Fibroblast of lung (primary cell): ENCODE measurements at regions not wholly inside any gene's neighbourhood (a gene's known extent, or its start where the extent isn't known, plus 50 kb on each side); places are given as distances from the start of the nearest gene placed in this dataset.

Source experiments
- DNase-seq, 2 donors: peaks; one replicate each; pipeline versions ENCODE4 v3.0.0 to v3.0.0-alpha.2; 2010; ENCODE audit warnings: low read depth in 2 of 2
- H2AFZ ChIP-seq: 2 replicates; pipeline ENCODE4 v1.5.1; 2012; ENCODE audit warnings: low read length, control low read depth, inconsistent platforms
- H3K27ac ChIP-seq: 2 replicates; pipeline ENCODE4 v1.5.1; 2011; ENCODE audit warnings: low read length, control low read depth; ENCODE audit not compliant: insufficient read depth
- H3K27me3 ChIP-seq: 2 replicates; pipeline ENCODE4 v1.5.1; 2011; ENCODE audit warnings: mild to moderate bottlenecking, low read length; ENCODE audit not compliant: control insufficient read depth, insufficient read depth
- H3K36me3 ChIP-seq: 2 replicates; pipeline ENCODE4 v1.5.1; 2011; ENCODE audit warnings: low read length; ENCODE audit not compliant: control insufficient read depth, insufficient read depth
- H3K4me1 ChIP-seq: 2 replicates; pipeline ENCODE4 v1.5.1; 2011; ENCODE audit warnings: low read length; ENCODE audit not compliant: control insufficient read depth, insufficient read depth; ENCODE audit errors: extremely low read depth
- H3K4me2 ChIP-seq: 2 replicates; pipeline ENCODE4 v1.5.1; 2011; ENCODE audit warnings: low read length, control low read depth; ENCODE audit not compliant: insufficient read depth; ENCODE audit errors: extremely low read depth
- H3K4me3 ChIP-seq, 4 experiments: fragments of 200-600 bp in 1 of 4; sonication (generic) in 1 of 4; replicated peaks in 1 of 4; 2 replicates each; pipeline ENCODE4 v1.5.1; 2011 to 2016; ENCODE audit warnings: low read length in 4 of 4, low read depth in 3 of 4, mild to moderate bottlenecking in 3 of 4, control low read depth in 2 of 4, inconsistent platforms in 1 of 4, mixed read lengths in 1 of 4; ENCODE audit not compliant: insufficient read depth in 1 of 4; ENCODE audit errors: control extremely low read depth in 1 of 4
- H3K79me2 ChIP-seq: 2 replicates; pipeline ENCODE4 v1.5.1; 2012; ENCODE audit warnings: mild to moderate bottlenecking, low read length, inconsistent platforms; ENCODE audit not compliant: control insufficient read depth, insufficient read depth
- H3K9ac ChIP-seq: 2 replicates; pipeline ENCODE4 v1.5.1; 2011; ENCODE audit warnings: mild to moderate bottlenecking, low read length, control low read depth; ENCODE audit not compliant: insufficient read depth
- H3K9me3 ChIP-seq: 2 replicates; pipeline ENCODE4 v1.5.1; 2012; ENCODE audit warnings: low read depth, low read length; ENCODE audit not compliant: control insufficient read depth, insufficient read depth
- H4K20me1 ChIP-seq: 2 replicates; pipeline ENCODE4 v1.5.1; 2011; ENCODE audit warnings: low read length; ENCODE audit not compliant: control insufficient read depth, insufficient read depth; ENCODE audit errors: extremely low read depth
- EZH2 ChIP-seq: IDR thresholded peaks from 2 replicates; pipeline ENCODE4 v1.5.1; 2012; ENCODE audit warnings: low read length, control low read depth, mild to moderate bottlenecking; ENCODE audit errors: missing control alignments
- TF ChIP-seq, protein P1 (sequence below), 2 donors: IDR thresholded peaks in 1 of 2; conservative IDR thresholded peaks in 1 of 2; 1 replicate in 1 of 2; 2 replicates in 1 of 2; pipeline ENCODE4 v1.5.1; 2011 to 2012; ENCODE audit warnings: low read length in 2 of 2, control low read depth in 1 of 2, inconsistent platforms in 1 of 2, low read depth in 1 of 2, mild to moderate bottlenecking in 1 of 2

- no peaks in the 10 kb centered on the region for H3K36me3 ChIP-seq
- no peak overlapping the region for H3K9ac ChIP-seq
- H2AFZ ChIP-seq, result no peak overlapping the region
- H3K4me1 ChIP-seq, result peaks cover 39% of the 10 kb centered on the region
- H3K9me3 ChIP-seq, result no peaks in the 10 kb centered on the region
- no peak for TF ChIP-seq EZH2
- TF ChIP-seq, protein P1, sequence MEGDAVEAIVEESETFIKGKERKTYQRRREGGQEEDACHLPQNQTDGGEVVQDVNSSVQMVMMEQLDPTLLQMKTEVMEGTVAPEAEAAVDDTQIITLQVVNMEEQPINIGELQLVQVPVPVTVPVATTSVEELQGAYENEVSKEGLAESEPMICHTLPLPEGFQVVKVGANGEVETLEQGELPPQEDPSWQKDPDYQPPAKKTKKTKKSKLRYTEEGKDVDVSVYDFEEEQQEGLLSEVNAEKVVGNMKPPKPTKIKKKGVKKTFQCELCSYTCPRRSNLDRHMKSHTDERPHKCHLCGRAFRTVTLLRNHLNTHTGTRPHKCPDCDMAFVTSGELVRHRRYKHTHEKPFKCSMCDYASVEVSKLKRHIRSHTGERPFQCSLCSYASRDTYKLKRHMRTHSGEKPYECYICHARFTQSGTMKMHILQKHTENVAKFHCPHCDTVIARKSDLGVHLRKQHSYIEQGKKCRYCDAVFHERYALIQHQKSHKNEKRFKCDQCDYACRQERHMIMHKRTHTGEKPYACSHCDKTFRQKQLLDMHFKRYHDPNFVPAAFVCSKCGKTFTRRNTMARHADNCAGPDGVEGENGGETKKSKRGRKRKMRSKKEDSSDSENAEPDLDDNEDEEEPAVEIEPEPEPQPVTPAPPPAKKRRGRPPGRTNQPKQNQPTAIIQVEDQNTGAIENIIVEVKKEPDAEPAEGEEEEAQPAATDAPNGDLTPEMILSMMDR (conservative IDR thresholded peaks at IDR 0.05 in 1 of 2, IDR thresholded peaks at IDR 0.05 in 1 of 2; ENCODE audit: low read depth in 1 of 2, low read length in 2 of 2), result no peak
- H3K79me2 ChIP-seq, result no peaks in the 10 kb centered on the region
- H3K4me2 ChIP-seq, result no peak overlapping the region
- no peak overlapping the region for H3K27ac ChIP-seq
- no peak for DNase-seq
- H3K4me3 ChIP-seq, result no peak overlapping the region
- H3K27me3 ChIP-seq, result no peaks in the 10 kb centered on the region
- no peaks in the 10 kb centered on the region for H4K20me1 ChIP-seq
These were observed 216.0 kb upstream of the ZNF32 start for GRCh38 chr10:43864656-43865055.

- Histone ChIP-seq H3K4me2 (no peak overlapping the region), H3K27me3 (no peaks in the 10 kb centered on the region), H3K9ac (no peak overlapping the region), H3K9me3 (no peaks in the 10 kb centered on the region), H3K4me3 (no peak overlapping the region), H3K36me3 (no peaks in the 10 kb centered on the region), H3K27ac (peak overlapping the region; percentile 77), H3K79me2 (no peaks in the 10 kb centered on the region), H2AFZ (no peak overlapping the region), H3K4me1 (peaks cover 39% of the 10 kb centered on the region), H4K20me1 (no peaks in the 10 kb centered on the region)
- no peak for TF ChIP-seq EZH2
- TF ChIP-seq, protein P1 (conservative IDR thresholded peaks at IDR 0.05 in 1 of 2, IDR thresholded peaks at IDR 0.05 in 1 of 2; ENCODE audit: low read depth in 1 of 2, low read length in 2 of 2), result no peak
- DNase-seq, result peak; percentile 59 to 93
These were observed 215.3 kb upstream of the ZNF32 start for GRCh38 chr10:43863859-43864591.

GRCh38 chr10:43863270-43863669, 214.6 kb upstream of the ZNF32 start:
- TF ChIP-seq, protein P1 (conservative IDR thresholded peaks at IDR 0.05 in 1 of 2, IDR thresholded peaks at IDR 0.05 in 1 of 2; ENCODE audit: low read depth in 1 of 2, low read length in 2 of 2), result no peak
- no peak for TF ChIP-seq EZH2
- H4K20me1 ChIP-seq, result no peaks in the 10 kb centered on the region
- no peaks in the 10 kb centered on the region for H3K36me3 ChIP-seq
- no peak overlapping the region for H3K4me2 ChIP-seq
- H3K79me2 ChIP-seq, result no peaks in the 10 kb centered on the region
- H3K4me1 ChIP-seq, result peaks cover 38% of the 10 kb centered on the region
- no peak for DNase-seq
- H3K27me3 ChIP-seq, result no peaks in the 10 kb centered on the region
- H2AFZ ChIP-seq, result no peak overlapping the region
- no peak overlapping the region for H3K4me3 ChIP-seq
- peak overlapping the region; percentile 77 for H3K27ac ChIP-seq
- no peak overlapping the region for H3K9ac ChIP-seq
- H3K9me3 ChIP-seq, result no peaks in the 10 kb centered on the region
